Activated CD4-positive, CD25-positive, alpha-beta regulatory T cell treated with anti-CD3 and anti-CD28 coated beads, Interleukin-2, amount 50 U/mL, for 72 hours (primary cell): ENCODE measurements at regions not wholly inside any gene's neighbourhood (a gene's known extent, or its start where the extent isn't known, plus 50 kb on each side); places are given as distances from the start of the nearest gene placed in this dataset.
"Not testable (repeated sequence)": the region's sequence is repeated elsewhere in the genome, so short reads cannot be mapped to it uniquely, and the experiment has no call there.

Experiments used
- DNase-seq: peaks from one replicate; pipeline ENCODE4 v3.0.0; 2021

DNA sequence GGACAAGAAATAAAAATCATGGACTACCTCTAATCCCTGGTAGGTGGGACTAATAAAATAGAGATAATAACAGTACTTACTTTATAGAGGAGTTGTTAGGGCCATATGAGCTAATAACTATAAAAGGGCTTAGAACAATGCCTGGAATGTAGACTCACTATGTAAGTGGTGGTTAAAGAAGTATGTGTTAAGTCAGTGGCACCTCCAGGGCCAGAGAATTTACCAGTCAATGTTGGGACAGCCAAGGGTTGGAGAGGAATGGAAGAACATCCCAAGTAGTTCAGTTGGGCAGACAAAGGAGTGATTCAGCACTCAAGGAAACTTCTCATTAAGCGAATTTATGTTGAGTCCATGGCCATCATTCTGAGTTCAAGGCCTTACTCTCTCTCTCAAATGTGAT lies 116.8 kb downstream of the OTOR start:
- DNase-seq = no peak

- no peak for DNase-seq
Measured at GRCh38 chr20:16865406-16865805, 117.2 kb downstream of the OTOR start.

DNA sequence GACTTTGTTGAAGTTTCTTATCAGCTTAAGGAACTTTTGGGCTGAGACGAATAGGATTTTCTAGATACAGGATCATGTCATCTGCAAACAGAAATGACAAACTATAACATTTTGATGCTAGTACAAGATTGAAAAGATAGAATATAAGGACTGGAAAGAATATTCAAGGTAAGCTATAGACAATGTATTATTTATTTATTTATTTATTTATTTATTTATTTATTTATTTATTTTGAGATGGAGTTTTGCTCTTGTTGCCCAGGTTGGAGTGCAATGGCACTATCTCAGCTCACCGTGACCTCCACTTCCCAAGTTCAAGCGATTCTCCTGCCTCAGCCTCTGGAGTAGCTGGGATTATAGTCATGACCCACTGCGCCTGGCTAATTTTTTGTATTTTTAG lies 125.0 kb downstream of the OTOR start:
- DNase-seq = not testable (repeated sequence)

DNA sequence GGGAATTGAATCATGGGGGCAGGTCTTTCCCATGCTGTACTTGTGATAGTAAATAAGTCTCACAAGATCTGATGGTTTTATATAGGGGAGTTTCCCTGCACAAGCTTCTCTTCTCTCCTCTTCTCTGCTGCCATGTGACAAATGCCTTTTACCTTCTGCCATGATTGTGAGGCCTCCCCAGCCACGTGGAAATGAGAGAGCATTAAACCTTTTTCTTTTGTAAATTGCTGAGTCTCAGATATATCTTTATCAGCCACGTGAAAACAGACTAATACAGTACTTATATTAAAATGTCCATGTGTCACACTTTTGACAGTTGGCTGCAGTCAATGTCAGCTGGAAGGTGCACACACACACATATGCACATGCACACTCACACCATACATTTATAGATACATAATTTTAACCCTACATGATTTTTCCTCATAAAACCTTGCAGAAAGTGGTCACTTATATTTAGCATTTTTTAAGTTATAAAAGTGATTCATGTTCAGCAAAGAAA lies 128.9 kb downstream of the OTOR start:
- DNase-seq = no peak

- DNase-seq = no peak
Measured at GRCh38 chr20:16885746-16886145, 137.6 kb downstream of the OTOR start.

DNA sequence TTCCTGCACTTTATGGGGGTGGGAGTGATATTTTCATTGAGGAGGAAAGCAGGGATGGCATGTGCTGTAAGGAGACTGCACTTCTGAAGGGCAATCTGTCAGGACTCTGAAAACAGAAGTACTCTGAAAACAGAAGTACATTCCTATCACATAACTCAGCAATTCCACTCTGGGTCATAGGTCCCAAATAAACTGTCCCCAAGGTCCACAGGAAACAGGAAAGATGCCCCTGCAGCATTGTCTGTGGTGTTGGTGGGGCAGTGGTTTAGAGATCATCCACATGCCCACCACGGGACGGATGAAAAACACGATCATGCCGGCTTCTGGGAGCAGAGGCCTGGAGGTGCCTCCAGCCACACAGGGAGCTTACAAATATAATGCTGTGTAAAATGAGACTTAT lies 150.3 kb downstream of the OTOR start:
- no peak for DNase-seq

DNA sequence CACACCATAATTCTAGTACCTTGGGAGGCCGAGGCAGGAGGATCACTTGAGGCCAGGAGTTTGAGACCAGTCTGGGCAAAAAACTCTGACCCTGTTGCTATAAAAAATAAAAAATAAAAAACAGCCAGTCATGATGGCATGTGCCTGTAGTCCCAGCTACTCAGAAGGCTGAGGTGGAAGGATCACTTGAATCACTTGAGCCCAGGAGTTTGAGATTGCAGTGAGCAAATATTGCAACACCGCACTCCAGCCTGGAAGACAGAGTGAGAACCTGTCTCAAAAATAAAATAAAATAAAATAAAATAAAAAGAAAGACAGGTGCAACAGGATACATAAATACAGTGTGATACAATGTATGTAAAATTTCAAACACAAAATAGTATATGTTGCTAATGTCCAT lies 154.5 kb downstream of the OTOR start:
- DNase-seq = no peak

DNA sequence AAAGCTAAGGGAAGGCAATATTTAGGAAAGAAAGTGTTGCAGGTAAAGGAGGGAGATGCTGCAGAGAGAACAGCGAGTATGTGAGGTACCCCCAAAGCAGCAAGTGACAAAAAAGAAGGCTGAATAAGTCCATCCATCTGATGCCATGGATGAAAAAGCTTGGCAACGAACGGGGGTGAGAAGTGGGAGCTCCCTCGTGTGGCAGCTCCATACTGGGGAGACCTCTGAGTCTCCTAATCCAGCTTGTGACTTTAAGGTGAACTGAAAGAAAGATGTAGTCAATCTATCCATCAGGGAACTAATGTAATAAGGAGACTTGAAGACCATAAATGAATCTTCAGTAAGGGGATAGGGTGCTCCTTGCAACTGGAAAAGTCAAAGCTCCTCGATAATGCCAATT lies 156.6 kb downstream of the OTOR start:
- no peak for DNase-seq

DNA sequence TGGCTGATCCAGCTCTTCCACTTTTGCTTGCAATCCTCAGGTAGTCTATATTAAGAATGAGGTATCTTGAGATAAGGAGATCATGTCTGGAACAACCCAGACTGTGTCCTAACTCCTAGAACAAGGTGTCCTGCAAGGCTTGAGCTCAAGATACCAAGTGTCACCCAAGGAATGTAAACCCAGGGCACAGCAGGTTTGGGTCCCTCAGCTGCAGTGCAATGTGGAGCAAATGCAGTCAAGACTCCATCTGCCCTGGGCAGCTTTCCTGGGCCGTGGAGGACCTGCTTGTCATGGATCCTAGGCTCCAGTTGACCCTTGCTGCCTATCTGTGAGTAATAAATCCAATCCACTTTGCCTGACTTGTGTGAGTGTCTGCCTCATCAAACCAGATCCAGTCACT lies 166.1 kb downstream of the OTOR start:
- no peak for DNase-seq

DNA sequence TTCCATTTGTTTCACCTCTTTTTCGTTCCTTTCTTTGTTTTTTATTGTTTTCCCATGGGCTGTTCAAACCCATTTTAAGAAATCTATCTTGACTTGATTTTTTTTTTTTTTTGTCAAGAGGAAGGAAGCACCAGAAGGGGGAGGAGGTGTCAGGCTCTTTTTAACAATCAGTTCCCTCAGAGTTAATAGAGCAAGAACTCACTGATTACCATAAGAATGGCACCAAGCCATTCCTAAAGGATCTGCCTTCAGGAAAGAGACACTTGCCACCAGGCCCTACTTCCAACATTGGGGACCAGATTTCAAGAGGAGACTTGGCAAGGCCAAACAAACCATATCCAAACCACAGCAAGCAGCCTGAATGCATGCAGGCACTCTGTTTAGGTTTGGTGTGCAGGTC lies 168.0 kb downstream of the OTOR start:
- DNase-seq = no peak

- no peak for DNase-seq
Measured at GRCh38 chr20:16917636-16918035, 169.5 kb downstream of the OTOR start.

DNA sequence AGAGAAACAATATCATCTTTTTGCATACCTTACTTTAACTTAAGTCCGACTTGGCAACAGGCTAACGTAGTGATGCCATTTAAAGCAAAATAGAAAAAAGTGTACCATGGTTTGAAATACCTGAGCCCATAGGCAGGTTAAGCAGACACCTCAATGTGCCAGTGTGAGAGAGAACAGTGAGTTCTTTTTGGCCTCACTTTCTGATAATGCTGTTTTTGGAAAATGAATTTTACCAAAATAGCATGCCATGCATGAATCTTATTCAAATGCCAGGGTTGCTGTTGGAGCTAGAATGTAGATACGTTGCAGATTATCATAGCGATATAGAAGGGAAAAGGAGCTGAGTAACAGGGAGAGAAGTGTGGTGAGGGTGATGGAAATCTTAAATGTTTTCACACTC lies 170.2 kb downstream of the OTOR start:
- DNase-seq = no peak

DNA sequence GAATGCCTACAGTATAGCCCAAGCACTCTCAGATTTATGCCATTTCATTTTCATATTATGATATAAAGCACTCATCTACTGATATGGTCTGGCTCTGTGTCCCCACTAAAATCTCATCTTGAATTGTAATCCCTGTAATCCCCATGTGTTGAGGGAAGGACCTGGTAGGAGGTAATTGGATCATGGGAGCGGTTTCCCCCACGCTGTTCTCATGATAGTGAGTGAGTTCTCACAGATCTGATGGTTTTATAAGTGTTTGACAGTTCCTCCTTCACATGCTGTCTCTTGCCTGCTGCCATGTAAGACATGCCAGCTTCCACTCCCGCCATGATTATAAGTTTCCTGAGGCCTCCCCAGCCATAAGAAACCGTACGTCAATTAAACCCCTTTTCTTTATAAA lies 171.7 kb downstream of the OTOR start:
- DNase-seq = no peak

GRCh38 chr20:16922834-16923233 lies 174.7 kb downstream of the OTOR start:
- DNase-seq = no peak

GRCh38 chr20:16926626-16927430 lies 178.7 kb downstream of the OTOR start:
- DNase-seq = no peak

DNA sequence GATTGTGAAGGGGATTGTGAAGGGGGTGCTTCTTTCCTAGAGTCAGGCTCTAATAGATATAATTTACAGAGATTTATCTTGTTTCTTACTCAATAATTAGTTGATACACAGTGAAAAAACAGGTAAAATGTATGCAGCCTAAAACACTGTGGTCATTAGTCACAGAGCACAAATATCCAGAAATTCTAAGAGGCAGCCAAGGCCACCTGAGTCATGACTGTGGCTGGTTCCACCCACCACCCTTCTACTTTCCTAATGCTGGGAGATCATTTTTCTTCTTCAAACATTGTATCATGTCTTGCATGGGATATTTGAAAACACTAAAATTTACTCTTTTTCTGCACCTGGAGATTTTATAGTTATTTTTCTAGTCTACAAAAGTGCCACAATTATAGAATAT lies 181.6 kb downstream of the OTOR start:
- no peak for DNase-seq

- no peak for DNase-seq
Measured at GRCh38 chr20:16930656-16931055, 182.5 kb downstream of the OTOR start.

- no peak for DNase-seq
Measured at GRCh38 chr20:16939051-16939450, 190.9 kb downstream of the OTOR start.

DNA sequence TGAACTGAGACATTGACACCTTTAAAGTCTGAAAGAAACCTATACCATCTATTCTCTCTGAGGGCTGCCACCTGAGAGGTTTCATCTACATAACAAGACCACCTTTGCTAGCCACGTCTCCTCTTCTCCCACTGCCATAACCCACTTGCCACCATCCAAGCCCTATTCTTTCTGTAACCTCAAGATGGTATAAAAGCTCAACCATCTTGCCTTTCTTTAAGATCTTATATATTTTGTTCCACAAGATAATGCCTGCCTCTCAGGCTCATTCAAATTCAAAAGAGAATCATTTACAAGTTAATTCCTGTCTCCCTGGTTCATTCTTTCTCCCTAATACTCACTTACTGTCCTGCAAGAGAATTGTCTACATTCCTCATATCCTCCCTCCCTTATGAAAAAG lies 192.5 kb downstream of the OTOR start:
- DNase-seq = no peak

DNA sequence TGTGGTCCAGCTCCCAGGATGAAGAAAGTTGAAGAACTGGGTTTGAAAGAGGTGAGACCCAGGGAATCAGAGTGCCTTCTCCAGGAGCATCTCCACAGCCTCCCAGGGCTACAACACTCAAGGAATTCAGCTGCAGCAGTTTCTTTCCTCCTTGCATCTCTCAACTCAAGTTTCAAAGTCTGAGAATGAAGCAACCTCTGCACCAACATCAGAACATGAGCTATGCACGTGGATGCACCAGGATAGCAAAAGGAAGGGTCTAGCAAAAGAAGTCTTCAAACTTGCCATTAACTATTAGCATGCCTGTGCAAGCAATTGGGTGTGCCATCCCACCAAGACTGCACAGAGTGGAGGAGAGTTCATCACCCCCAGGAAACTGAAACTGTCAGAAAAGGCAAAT lies 193.9 kb downstream of the OTOR start:
- no peak for DNase-seq

DNA sequence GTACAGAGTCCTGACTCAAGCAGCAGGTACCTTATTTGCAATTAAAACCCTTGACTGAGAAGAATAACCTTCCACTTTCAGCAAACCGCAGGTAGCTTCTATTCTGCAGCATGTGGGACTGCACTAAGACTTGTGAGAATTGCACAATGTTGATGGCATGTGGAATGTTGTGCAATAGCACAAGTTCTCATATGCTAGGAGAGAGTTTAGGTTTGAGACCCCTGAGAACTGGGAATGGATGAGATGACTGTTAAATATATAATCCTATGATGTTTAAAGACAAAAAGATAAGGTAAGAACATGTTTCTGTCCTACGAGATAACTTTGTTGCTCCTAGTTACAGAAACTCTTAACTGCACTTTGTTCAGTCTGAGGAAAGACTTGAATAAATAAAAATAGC lies 194.6 kb downstream of the OTOR start:
- no peak for DNase-seq

- no peak for DNase-seq
Measured at GRCh38 chr20:16944745-16945144, 196.6 kb downstream of the OTOR start.

- DNase-seq = no peak
Measured at GRCh38 chr20:16945619-16946018, 197.5 kb downstream of the OTOR start.

- no peak for DNase-seq
Measured at GRCh38 chr20:16946097-16946496, 197.9 kb downstream of the OTOR start.

DNA sequence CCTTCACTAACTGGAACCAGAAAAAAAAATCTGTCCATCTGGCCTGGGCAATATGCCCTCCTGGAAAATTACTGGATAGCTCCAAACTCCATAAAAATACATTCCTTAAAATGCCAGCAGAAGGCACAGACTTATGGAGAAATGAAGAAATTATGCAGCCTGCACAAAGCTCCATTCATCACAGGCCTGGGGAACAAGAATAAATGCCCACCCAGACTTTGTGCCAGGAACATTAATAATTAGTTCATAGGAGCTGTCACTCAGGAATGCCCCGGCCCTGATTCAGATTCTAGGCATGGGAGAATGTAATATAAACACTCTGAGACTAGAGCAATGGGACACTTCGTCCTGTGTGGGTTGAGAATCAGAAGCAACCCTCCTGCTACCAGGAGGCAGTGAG lies 199.3 kb downstream of the OTOR start:
- DNase-seq = no peak
